GM23338 (cell line): ENCODE measurements at regions not wholly inside any gene's neighbourhood (a gene's known extent, or its start where the extent isn't known, plus 50 kb on each side); places are given as distances from the start of the nearest gene placed in this dataset.

Experiments
- ATAC-seq: fragments of 200-7000 bp; cut with Tn5 transposase; 3 replicates; pipeline ENCODE4 v1.9.1; 2020
- DNase-seq: peaks from one replicate; pipeline ENCODE4 v3.0.0-alpha.2; 2015; ENCODE audit warnings: low spot score
- H2AFZ ChIP-seq: fragments of 200-600 bp; sonication (generic); 2 replicates; pipeline ENCODE4 v1.8.0; 2016; ENCODE audit warnings: antibody characterized with exemption, mild to moderate bottlenecking, moderate library complexity
- H3F3A ChIP-seq: fragments of 200-600 bp; sonication (generic); replicated peaks from 2 replicates; pipeline ENCODE4 v1.8.0; 2017; ENCODE audit warnings: antibody characterized with exemption, mixed run types, low read depth
- H3K27ac ChIP-seq: fragments of 200-600 bp; sonication (generic); 2 replicates; pipeline ENCODE4 v1.6.1; 2016; ENCODE audit warnings: low read depth
- H3K27me3 ChIP-seq: fragments of 200-600 bp; sonication (generic); 2 replicates; pipeline ENCODE4 v1.8.0; 2016; ENCODE audit warnings: mild to moderate bottlenecking, mixed run types, moderate library complexity; ENCODE audit not compliant: insufficient read depth
- H3K36me3 ChIP-seq: fragments of 200-600 bp; sonication (generic); 2 replicates; pipeline ENCODE4 v1.8.0; 2016; ENCODE audit warnings: mild to moderate bottlenecking; ENCODE audit not compliant: insufficient read depth
- H3K4me1 ChIP-seq: fragments of 200-600 bp; sonication (generic); 2 replicates; pipeline ENCODE4 v1.8.0; 2016; ENCODE audit warnings: mild to moderate bottlenecking, moderate library complexity; ENCODE audit not compliant: insufficient read depth
- H3K4me2 ChIP-seq: fragments of 200-600 bp; sonication (generic); 2 replicates; pipeline ENCODE4 v1.7.1; 2017; ENCODE audit warnings: mixed run types
- H3K4me3 ChIP-seq: fragments of 200-600 bp; sonication (generic); 2 replicates; pipeline ENCODE4 v1.6.1; 2016; ENCODE audit warnings: mixed run types
- H3K79me2 ChIP-seq: fragments of 200-600 bp; sonication (generic); replicated peaks from 2 replicates; pipeline ENCODE4 v1.8.0; 2017; ENCODE audit warnings: mild to moderate bottlenecking; ENCODE audit not compliant: insufficient read depth
- H3K9me2 ChIP-seq: fragments of 200-600 bp; sonication (generic); 2 replicates; pipeline ENCODE4 v1.8.0; 2017; ENCODE audit not compliant: insufficient read depth
- H4K20me1 ChIP-seq: fragments of 200-600 bp; sonication (generic); replicated peaks from 2 replicates; pipeline ENCODE4 v1.8.0; 2017; ENCODE audit warnings: mild to moderate bottlenecking; ENCODE audit not compliant: insufficient read depth
- H3K27ac Mint-ChIP-seq: 2 replicates; pipeline ENCODE4 v1.8.0; 2020; ENCODE audit warnings: inconsistent platforms, mild to moderate bottlenecking, moderate library complexity, mixed read lengths
- H3K27me3 Mint-ChIP-seq: 3 replicates; pipeline ENCODE4 v1.8.0; 2022; ENCODE audit warnings: low read depth, mild to moderate bottlenecking, moderate library complexity, mixed read lengths, inconsistent platforms; ENCODE audit not compliant: insufficient read depth, poor library complexity
- H3K36me3 Mint-ChIP-seq: 3 replicates; pipeline ENCODE4 v1.8.0; 2021; ENCODE audit warnings: low read depth, mild to moderate bottlenecking, inconsistent platforms, moderate library complexity, mixed read lengths
- H3K4me1 Mint-ChIP-seq: 3 replicates; pipeline ENCODE4 v1.8.0; 2020; ENCODE audit warnings: mild to moderate bottlenecking, inconsistent platforms, mixed read lengths
- H3K4me3 Mint-ChIP-seq: 3 replicates; pipeline ENCODE4 v1.8.0; 2021; ENCODE audit warnings: moderate library complexity, mild to moderate bottlenecking, inconsistent platforms, mixed read lengths
- H3K9me3 Mint-ChIP-seq: 3 replicates; pipeline ENCODE4 v1.8.0; 2020; ENCODE audit warnings: moderate library complexity, mild to moderate bottlenecking, inconsistent platforms, mixed read lengths
- CREB1 ChIP-seq: fragments of 250-450 bp; sonication (Bioruptor Pico); IDR thresholded peaks from 2 replicates; pipeline ENCODE4 v1.5.0; 2020; ENCODE audit warnings: low read depth, mild to moderate bottlenecking, moderate library complexity
- CTCF ChIP-seq, 2 experiments: fragments of 200-600 bp in 1 of 2; sonication (generic) in 1 of 2; conservative IDR thresholded peaks; 2 replicates each; pipeline versions ENCODE4 v1.5.1 to v1.6.1; 2016 to 2017; ENCODE audit warnings: antibody characterized with exemption in 2 of 2, low read depth in 2 of 2, mild to moderate bottlenecking in 2 of 2, moderate library complexity in 1 of 2
- EZH2 ChIP-seq: fragments of 200-600 bp; sonication (generic); IDR thresholded peaks from one replicate; pipeline ENCODE4 v1.8.0; 2017; ENCODE audit warnings: antibody characterized with exemption, mild to moderate bottlenecking, low read depth; ENCODE audit not compliant: unreplicated experiment
- EZH2phosphoT487 ChIP-seq: fragments of 200-600 bp; sonication (generic); IDR thresholded peaks from one replicate; pipeline ENCODE4 v1.8.1; 2018; ENCODE audit warnings: antibody characterized with exemption; ENCODE audit not compliant: unreplicated experiment
- JUNB ChIP-seq: IDR thresholded peaks from one replicate; pipeline ENCODE4 v1.6.1; 2016; ENCODE audit warnings: antibody characterized with exemption; ENCODE audit not compliant: unreplicated experiment
- NANOG ChIP-seq: IDR thresholded peaks from 2 replicates; pipeline ENCODE4 v1.6.1; 2016; ENCODE audit warnings: antibody characterized with exemption, borderline replicate concordance
- POLR2AphosphoS5 ChIP-seq: IDR thresholded peaks from 2 replicates; pipeline ENCODE4 v1.6.1; 2016; ENCODE audit warnings: antibody characterized with exemption, low read depth
- REST ChIP-seq: IDR thresholded peaks from one replicate; pipeline ENCODE4 v1.6.1; 2018; ENCODE audit warnings: antibody characterized with exemption; ENCODE audit not compliant: unreplicated experiment
- STAT1 ChIP-seq: IDR thresholded peaks from one replicate; pipeline ENCODE4 v1.6.1; 2016; ENCODE audit warnings: antibody characterized with exemption; ENCODE audit not compliant: unreplicated experiment
- ZNF114 ChIP-seq: fragments of 250-450 bp; sonication (Bioruptor Pico); IDR thresholded peaks from 2 replicates; pipeline ENCODE4 v1.5.0; 2020; ENCODE audit warnings: mild to moderate bottlenecking, moderate library complexity
- ZNF331 ChIP-seq: fragments of 250-450 bp; sonication (Bioruptor Pico); IDR thresholded peaks from 2 replicates; pipeline ENCODE4 v1.5.0; 2020; ENCODE audit warnings: low read depth, mild to moderate bottlenecking, moderate library complexity
- TF ChIP-seq, protein P1 (sequence below): fragments of 250-450 bp; sonication (Bioruptor Pico); IDR thresholded peaks from 2 replicates; pipeline ENCODE4 v1.5.0; 2020; ENCODE audit warnings: mild to moderate bottlenecking, moderate library complexity
- TF ChIP-seq, protein P2 (sequence below): IDR thresholded peaks from 2 replicates; pipeline ENCODE4 v1.6.1; 2016; ENCODE audit warnings: antibody characterized with exemption

DNA sequence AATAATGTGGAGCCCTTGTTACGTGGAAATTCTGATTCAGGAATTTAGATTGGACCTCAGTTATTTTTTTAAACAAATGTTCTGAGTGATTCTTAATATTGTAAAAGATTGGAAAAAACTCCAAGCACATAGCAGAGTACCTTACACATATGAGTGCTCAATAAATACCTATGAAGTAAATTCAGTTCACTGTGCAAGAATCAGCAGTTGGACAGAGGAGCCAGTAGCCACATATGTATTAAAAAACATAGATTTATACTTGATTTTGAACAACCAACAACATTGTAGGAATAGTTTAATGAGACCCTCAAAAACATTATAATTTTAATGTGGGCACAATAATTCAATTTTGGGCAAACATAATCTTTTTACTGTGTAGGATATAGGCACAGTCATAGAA, 109.3 kb upstream of the B3GAT2 start:
- no peaks in the 10 kb centered on the region for H3K36me3 ChIP-seq
- H3K27ac Mint-ChIP-seq = no peak overlapping the region
- H3K9me3 Mint-ChIP-seq = no peaks in the 10 kb centered on the region
- H3K27me3 Mint-ChIP-seq = peaks cover 2% of the 10 kb centered on the region
- no peak overlapping the region for H3K4me2 ChIP-seq
- no peak overlapping the region for H3K4me3 Mint-ChIP-seq
- no peaks in the 10 kb centered on the region for H3K79me2 ChIP-seq
- no peak for DNase-seq
- H4K20me1 ChIP-seq = no peaks in the 10 kb centered on the region
- no peaks in the 10 kb centered on the region for H3K36me3 Mint-ChIP-seq
- H3K27me3 ChIP-seq = no peaks in the 10 kb centered on the region
- H2AFZ ChIP-seq = no peak overlapping the region
- H3K4me3 ChIP-seq = no peak overlapping the region
- no peaks in the 10 kb centered on the region for H3K9me2 ChIP-seq
- no peaks in the 10 kb centered on the region for H3F3A ChIP-seq
- no peaks in the 10 kb centered on the region for H3K4me1 Mint-ChIP-seq
- no peaks in the 10 kb centered on the region for H3K4me1 ChIP-seq
- no peak overlapping the region for H3K27ac ChIP-seq
- no peak for TF ChIP-seq REST
- no peak for TF ChIP-seq ZNF331 (CRISPR knock-in tag)
- no peak for TF ChIP-seq CREB1 (CRISPR knock-in tag)
- TF ChIP-seq, protein P1, sequence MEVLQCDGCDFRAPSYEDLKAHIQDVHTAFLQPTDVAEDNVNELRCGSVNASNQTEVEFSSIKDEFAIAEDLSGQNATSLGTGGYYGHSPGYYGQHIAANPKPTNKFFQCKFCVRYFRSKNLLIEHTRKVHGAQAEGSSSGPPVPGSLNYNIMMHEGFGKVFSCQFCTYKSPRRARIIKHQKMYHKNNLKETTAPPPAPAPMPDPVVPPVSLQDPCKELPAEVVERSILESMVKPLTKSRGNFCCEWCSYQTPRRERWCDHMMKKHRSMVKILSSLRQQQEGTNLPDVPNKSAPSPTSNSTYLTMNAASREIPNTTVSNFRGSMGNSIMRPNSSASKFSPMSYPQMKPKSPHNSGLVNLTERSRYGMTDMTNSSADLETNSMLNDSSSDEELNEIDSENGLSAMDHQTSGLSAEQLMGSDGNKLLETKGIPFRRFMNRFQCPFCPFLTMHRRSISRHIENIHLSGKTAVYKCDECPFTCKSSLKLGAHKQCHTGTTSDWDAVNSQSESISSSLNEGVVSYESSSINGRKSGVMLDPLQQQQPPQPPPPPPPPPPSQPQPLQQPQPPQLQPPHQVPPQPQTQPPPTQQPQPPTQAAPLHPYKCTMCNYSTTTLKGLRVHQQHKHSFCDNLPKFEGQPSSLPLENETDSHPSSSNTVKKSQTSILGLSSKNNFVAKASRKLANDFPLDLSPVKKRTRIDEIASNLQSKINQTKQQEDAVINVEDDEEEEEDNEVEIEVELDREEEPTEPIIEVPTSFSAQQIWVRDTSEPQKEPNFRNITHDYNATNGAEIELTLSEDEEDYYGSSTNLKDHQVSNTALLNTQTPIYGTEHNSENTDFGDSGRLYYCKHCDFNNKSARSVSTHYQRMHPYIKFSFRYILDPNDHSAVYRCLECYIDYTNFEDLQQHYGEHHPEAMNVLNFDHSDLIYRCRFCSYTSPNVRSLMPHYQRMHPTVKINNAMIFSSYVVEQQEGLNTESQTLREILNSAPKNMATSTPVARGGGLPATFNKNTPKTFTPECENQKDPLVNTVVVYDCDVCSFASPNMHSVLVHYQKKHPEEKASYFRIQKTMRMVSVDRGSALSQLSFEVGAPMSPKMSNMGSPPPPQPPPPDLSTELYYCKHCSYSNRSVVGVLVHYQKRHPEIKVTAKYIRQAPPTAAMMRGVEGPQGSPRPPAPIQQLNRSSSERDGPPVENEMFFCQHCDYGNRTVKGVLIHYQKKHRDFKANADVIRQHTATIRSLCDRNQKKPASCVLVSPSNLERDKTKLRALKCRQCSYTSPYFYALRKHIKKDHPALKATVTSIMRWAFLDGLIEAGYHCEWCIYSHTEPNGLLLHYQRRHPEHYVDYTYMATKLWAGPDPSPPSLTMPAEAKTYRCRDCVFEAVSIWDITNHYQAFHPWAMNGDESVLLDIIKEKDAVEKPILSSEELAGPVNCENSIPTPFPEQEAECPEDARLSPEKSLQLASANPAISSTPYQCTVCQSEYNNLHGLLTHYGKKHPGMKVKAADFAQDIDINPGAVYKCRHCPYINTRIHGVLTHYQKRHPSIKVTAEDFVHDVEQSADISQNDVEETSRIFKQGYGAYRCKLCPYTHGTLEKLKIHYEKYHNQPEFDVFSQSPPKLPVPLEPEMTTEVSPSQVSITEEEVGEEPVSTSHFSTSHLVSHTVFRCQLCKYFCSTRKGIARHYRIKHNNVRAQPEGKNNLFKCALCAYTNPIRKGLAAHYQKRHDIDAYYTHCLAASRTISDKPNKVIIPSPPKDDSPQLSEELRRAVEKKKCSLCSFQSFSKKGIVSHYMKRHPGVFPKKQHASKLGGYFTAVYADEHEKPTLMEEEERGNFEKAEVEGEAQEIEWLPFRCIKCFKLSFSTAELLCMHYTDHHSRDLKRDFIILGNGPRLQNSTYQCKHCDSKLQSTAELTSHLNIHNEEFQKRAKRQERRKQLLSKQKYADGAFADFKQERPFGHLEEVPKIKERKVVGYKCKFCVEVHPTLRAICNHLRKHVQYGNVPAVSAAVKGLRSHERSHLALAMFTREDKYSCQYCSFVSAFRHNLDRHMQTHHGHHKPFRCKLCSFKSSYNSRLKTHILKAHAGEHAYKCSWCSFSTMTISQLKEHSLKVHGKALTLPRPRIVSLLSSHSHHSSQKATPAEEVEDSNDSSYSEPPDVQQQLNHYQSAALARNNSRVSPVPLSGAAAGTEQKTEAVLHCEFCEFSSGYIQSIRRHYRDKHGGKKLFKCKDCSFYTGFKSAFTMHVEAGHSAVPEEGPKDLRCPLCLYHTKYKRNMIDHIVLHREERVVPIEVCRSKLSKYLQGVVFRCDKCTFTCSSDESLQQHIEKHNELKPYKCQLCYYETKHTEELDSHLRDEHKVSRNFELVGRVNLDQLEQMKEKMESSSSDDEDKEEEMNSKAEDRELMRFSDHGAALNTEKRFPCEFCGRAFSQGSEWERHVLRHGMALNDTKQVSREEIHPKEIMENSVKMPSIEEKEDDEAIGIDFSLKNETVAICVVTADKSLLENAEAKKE (CRISPR knock-in tag) = no peak
- TF ChIP-seq NANOG = no peak
- TF ChIP-seq POLR2AphosphoS5 = no peak
- no peak for TF ChIP-seq EZH2phosphoT487
- TF ChIP-seq, protein P2, sequence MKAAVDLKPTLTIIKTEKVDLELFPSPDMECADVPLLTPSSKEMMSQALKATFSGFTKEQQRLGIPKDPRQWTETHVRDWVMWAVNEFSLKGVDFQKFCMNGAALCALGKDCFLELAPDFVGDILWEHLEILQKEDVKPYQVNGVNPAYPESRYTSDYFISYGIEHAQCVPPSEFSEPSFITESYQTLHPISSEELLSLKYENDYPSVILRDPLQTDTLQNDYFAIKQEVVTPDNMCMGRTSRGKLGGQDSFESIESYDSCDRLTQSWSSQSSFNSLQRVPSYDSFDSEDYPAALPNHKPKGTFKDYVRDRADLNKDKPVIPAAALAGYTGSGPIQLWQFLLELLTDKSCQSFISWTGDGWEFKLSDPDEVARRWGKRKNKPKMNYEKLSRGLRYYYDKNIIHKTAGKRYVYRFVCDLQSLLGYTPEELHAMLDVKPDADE = no peak
- TF ChIP-seq STAT1 = no peak
- no peak for TF ChIP-seq EZH2
- TF ChIP-seq JUNB = no peak
- no peak for TF ChIP-seq CTCF (conservative IDR thresholded peaks at IDR 0.05; ENCODE audit: low read depth in 2 of 2)
- TF ChIP-seq ZNF114 (CRISPR knock-in tag) = no peak
- no peak for ATAC-seq
